ENCODE measurements at regions not wholly inside any gene's neighbourhood (a gene's known extent, or its start where the extent isn't known, plus 50 kb on each side); places are given as distances from the start of the nearest gene placed in this dataset.
"Not testable (repeated sequence)": the region's sequence is repeated elsewhere in the genome, so short reads cannot be mapped to it uniquely, and the experiment has no call there.

GRCh38 chr6:84635081-84635761, 129.2 kb downstream of the TBX18 start:
- in situ Hi-C loops (cut with MboI; ENCODE audit: low sequenced_read_pairs, unreplicated experiment), result no loop called here
- TF ChIP-seq CTCF (IDR thresholded peaks at IDR 0.05; ENCODE audit: borderline replicate concordance, control extremely low read depth, extremely low read depth, insufficient read depth, missing control alignments), result no peak
- no peak for DNase-seq (ENCODE audit: low spot score)

GRCh38 chr6:84633771-84634170, 130.6 kb downstream of the TBX18 start:
- TF ChIP-seq CTCF (IDR thresholded peaks at IDR 0.05; ENCODE audit: borderline replicate concordance, control extremely low read depth, extremely low read depth, insufficient read depth, missing control alignments), result no peak
- in situ Hi-C loops (cut with MboI; ENCODE audit: low sequenced_read_pairs, unreplicated experiment), result no loop called here
- no peak for DNase-seq (ENCODE audit: low spot score)

- in situ Hi-C loops (cut with MboI; ENCODE audit: low sequenced_read_pairs, unreplicated experiment); DNase-seq (ENCODE audit: low spot score): not testable (repeated sequence)
Measured at GRCh38 chr6:84626527-84626926, 137.9 kb downstream of the TBX18 start.

GRCh38 chr6:84625506-84625905, 138.9 kb downstream of the TBX18 start:
- DNase-seq (ENCODE audit: low spot score), result no peak
- in situ Hi-C loops (cut with MboI; ENCODE audit: low sequenced_read_pairs, unreplicated experiment), result no loop called here
- TF ChIP-seq CTCF (IDR thresholded peaks at IDR 0.05; ENCODE audit: borderline replicate concordance, control extremely low read depth, extremely low read depth, insufficient read depth, missing control alignments), result no peak

- TF ChIP-seq CTCF (IDR thresholded peaks at IDR 0.05; ENCODE audit: borderline replicate concordance, control extremely low read depth, extremely low read depth, insufficient read depth, missing control alignments), result no peak
- in situ Hi-C loops (cut with MboI; ENCODE audit: low sequenced_read_pairs, unreplicated experiment), result no loop called here
- DNase-seq (ENCODE audit: low spot score), result no peak
Measured at GRCh38 chr6:84623956-84624680, 140.3 kb downstream of the TBX18 start.

- no peak for TF ChIP-seq CTCF (IDR thresholded peaks at IDR 0.05; ENCODE audit: borderline replicate concordance, control extremely low read depth, extremely low read depth, insufficient read depth, missing control alignments)
- in situ Hi-C loops (cut with MboI; ENCODE audit: low sequenced_read_pairs, unreplicated experiment), result no loop called here
- no peak for DNase-seq (ENCODE audit: low spot score)
Measured at GRCh38 chr6:84618836-84619235, 145.6 kb downstream of the TBX18 start.

GRCh38 chr6:84618046-84618752, 146.2 kb downstream of the TBX18 start:
- no peak for DNase-seq (ENCODE audit: low spot score)
- in situ Hi-C loops (cut with MboI; ENCODE audit: low sequenced_read_pairs, unreplicated experiment), result no loop called here

More at GRCh38 chr6:84618046-84618752, 146.2 kb downstream of the TBX18 start:
- no peak for TF ChIP-seq CTCF (IDR thresholded peaks at IDR 0.05; ENCODE audit: borderline replicate concordance, control extremely low read depth, extremely low read depth, insufficient read depth, missing control alignments)
